Left cardiac atrium (tissue), 4 donors: ENCODE measurements at regions not wholly inside any gene's neighbourhood (a gene's known extent, or its start where the extent isn't known, plus 50 kb on each side); places are given as distances from the start of the nearest gene placed in this dataset.

ENCODE experiments used
- ATAC-seq, 2 donors: fragments of 200-7000 bp; cut with Tn5 transposase; one replicate each; pipeline ENCODE4 v1.9.1; 2020; ENCODE audit warnings: mild to moderate bottlenecking in 2 of 2, moderate library complexity in 2 of 2
- DNase-seq: peaks from one replicate; pipeline ENCODE4 v3.0.0-alpha.2; 2020
- intact Hi-C, 2 donors: fragments of 100-400 bp; cut with DNase I; formaldehyde crosslinking; loops; one replicate each; pipeline versions ENCODE4 v1.14.1 to v1.15.1; 2022 to 2023
- donor health status: DM: no; HTN: yes; CAD: no.
- donor health status: DM: no; HTN: yes; CAD: no; lungs with severe emphysema.
- donor health status: DM: yes; HTN: yes; CAD: no.
- donor health status: Dilated cardiomyopathy.

- ATAC-seq (no peak), DNase-seq (no peak)
- intact Hi-C loops: no loop called here
These were observed 397.6 kb downstream of the PLA2G4A start for GRCh38 chr1:187226396-187226795.

GRCh38 chr1:187228790-187229189 lies 400.0 kb downstream of the PLA2G4A start:
- intact Hi-C loops: no loop called here
- DNase-seq (no peak), ATAC-seq (no peak)

- ATAC-seq (no peak), DNase-seq (no peak)
- intact Hi-C loops: no loop called here
These were observed 400.7 kb downstream of the PLA2G4A start for GRCh38 chr1:187229496-187229895.

GRCh38 chr1:187234706-187235105 lies 406.0 kb downstream of the PLA2G4A start:
- DNase-seq: no peak
- intact Hi-C loops: no loop called here
- no peak for ATAC-seq

- DNase-seq (no peak), ATAC-seq (no peak)
- intact Hi-C loops: no loop called here
These were observed 407.4 kb downstream of the PLA2G4A start for GRCh38 chr1:187236199-187236598.

- intact Hi-C loops: no loop called here
- ATAC-seq: peak; percentile 30 to 70
- DNase-seq: no peak
These were observed 407.9 kb downstream of the PLA2G4A start for GRCh38 chr1:187236676-187237075.

- ATAC-seq (no peak), DNase-seq (no peak)
- intact Hi-C loops: no loop called here
These were observed 408.8 kb downstream of the PLA2G4A start for GRCh38 chr1:187237542-187237941.

- no peak for DNase-seq
- intact Hi-C loops: no loop called here
- no peak for ATAC-seq
These were observed 413.2 kb downstream of the PLA2G4A start for GRCh38 chr1:187241971-187242370.

- no peak for DNase-seq
- intact Hi-C loops: no loop called here
- ATAC-seq: no peak
These were observed 415.9 kb downstream of the PLA2G4A start for GRCh38 chr1:187244623-187245022.

GRCh38 chr1:187245201-187245600 lies 416.5 kb downstream of the PLA2G4A start:
- DNase-seq (no peak), ATAC-seq (no peak)
- intact Hi-C loops: no loop called here

- intact Hi-C loops: no loop called here
These were observed 420.4 kb downstream of the PLA2G4A start for GRCh38 chr1:187249196-187249595.

GRCh38 chr1:187252923-187253322 lies 424.2 kb downstream of the PLA2G4A start:
- DNase-seq: no peak
- ATAC-seq: no peak
- intact Hi-C loops: no loop called here

More at GRCh38 chr1:187249196-187249595, 420.4 kb downstream of the PLA2G4A start:
- ATAC-seq (no peak), DNase-seq (no peak)

- ATAC-seq: no peak
- intact Hi-C loops: no loop called here
These were observed 428.7 kb downstream of the PLA2G4A start for GRCh38 chr1:187257476-187257875.

GRCh38 chr1:187261637-187262036 lies 432.9 kb downstream of the PLA2G4A start:
- intact Hi-C loops: no loop called here
- no peak for DNase-seq
- ATAC-seq: no peak

More at GRCh38 chr1:187257476-187257875, 428.7 kb downstream of the PLA2G4A start:
- DNase-seq: no peak

- intact Hi-C loops: no loop called here
- ATAC-seq: no peak
- no peak for DNase-seq
These were observed 434.0 kb downstream of the PLA2G4A start for GRCh38 chr1:187262731-187263130.

GRCh38 chr1:187264995-187265602 lies 436.4 kb downstream of the PLA2G4A start:
- ATAC-seq: peak; percentile 38 to 53
- peak; percentile 20 for DNase-seq
- intact Hi-C loops: no loop called here

GRCh38 chr1:187266051-187266450 lies 437.3 kb downstream of the PLA2G4A start:
- no peak for DNase-seq
- intact Hi-C loops: no loop called here
- ATAC-seq: peak in 1 of 2 donors; percentile 27

- ATAC-seq (no peak), DNase-seq (no peak)
- intact Hi-C loops: no loop called here
These were observed 439.1 kb downstream of the PLA2G4A start for GRCh38 chr1:187267827-187268226.

GRCh38 chr1:187270256-187270655 lies 441.5 kb downstream of the PLA2G4A start:
- ATAC-seq: no peak
- intact Hi-C loops: no loop called here
- DNase-seq: no peak

GRCh38 chr1:187275346-187275745 lies 446.6 kb downstream of the PLA2G4A start:
- intact Hi-C loops: no loop called here
- ATAC-seq: no peak
- DNase-seq: no peak

GRCh38 chr1:187275985-187276575 lies 447.3 kb downstream of the PLA2G4A start:
- ATAC-seq (no peak), DNase-seq (no peak)
- intact Hi-C loops: no loop called here
